ENCODE measurements at regions not wholly inside any gene's neighbourhood (a gene's known extent, or its start where the extent isn't known, plus 50 kb on each side); places are given as distances from the start of the nearest gene placed in this dataset.
"Not testable (repeated sequence)": the region's sequence is repeated elsewhere in the genome, so short reads cannot be mapped to it uniquely, and the experiment has no call there.

DNA sequence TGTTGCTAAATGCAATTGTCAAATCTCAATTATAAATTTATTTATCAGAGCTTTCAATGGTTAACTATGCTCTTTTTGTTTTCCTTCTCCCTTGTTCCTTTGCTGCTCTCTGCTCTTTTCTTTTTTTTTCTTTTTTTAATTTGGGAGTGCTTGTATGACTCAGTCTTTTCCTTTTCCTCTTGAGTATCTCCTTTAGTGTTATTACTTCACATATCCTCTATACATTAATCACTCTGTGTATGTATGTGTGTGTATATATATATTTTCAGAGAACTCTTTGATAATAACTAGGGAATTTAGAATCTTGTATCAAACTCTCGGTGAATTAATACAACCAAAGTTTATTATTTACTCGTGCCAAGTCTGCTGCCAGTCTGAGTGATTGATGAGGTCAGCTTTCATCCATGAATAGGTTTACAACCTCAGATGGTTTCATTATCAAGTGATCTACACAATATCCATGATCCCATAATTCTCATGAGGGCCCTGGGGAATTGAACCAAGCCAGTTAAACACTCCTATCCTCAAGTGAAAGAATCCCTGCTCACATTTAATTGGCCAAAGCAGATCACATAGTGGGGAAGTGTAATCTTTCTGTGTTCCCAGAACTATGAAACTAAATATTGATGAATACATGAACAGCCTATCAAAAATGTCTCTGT, 743.4 kb upstream of the CNTN5 start:
- DNase-seq, result no peak

DNA sequence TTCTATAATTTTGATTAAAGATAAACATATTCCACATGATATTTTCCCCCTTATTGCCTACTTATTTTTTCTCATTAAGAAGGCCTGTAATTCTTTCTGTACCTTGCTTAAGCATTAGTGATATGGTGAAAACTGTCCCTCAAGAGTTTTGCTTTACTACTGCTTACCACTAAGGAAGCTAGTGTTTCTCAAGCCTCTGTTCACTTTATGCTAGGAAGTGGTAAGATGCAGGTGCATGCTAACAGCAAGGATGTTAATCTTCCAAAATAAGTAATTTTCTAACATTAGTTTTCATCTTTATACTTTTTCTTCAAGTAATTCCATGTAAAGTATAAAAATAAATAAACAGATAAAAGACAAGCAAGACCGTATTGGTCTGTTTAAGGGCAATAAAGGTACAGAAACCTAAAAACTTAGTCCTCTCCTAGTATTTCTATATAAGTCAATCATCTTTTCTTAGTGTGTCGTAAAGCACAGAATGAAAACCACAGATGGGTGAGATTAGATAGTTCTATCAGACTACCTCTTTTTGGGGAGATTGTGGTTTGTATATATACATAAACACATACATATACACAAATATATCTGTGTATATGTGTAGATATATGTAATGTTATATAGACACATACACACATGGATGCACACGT, 731.0 kb upstream of the CNTN5 start:
- no peak for DNase-seq

DNA sequence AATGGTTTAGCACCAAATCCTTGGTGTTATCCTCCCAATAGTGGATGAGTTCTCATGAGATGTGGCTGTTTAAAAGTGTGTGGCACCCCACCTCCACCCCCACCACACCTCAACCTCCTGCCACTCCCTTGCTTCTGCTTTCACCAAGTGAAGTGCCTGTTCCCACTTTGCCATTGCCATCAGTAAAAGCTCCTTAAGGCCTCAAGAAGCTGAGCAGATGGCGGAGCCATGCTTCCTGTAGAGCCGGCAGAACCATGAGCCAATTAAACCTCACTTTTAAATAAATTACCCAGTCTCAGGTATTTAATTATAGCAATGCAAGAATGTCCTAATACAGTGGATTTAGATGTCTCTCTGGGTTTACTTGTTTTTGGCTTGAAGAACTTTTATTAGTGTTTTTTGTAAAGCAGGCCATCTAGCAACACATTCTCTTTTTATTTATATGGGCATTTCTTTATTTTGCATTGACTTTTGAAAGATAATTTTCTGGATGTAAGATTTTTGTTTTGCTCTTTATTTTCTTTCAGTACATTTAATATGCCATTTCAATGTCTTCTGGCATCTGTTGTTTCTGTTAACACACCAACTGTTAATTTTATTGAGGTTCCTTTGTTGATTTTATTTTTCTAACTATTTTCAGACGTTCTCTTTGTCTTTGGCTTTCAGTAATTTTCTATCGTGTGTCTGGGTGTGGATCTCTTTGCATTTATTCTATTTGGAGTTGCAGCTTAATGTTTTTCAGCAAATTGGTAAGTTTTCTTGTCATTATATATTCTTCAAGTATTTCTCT, 724.5 kb upstream of the CNTN5 start:
- DNase-seq, result no peak

DNA sequence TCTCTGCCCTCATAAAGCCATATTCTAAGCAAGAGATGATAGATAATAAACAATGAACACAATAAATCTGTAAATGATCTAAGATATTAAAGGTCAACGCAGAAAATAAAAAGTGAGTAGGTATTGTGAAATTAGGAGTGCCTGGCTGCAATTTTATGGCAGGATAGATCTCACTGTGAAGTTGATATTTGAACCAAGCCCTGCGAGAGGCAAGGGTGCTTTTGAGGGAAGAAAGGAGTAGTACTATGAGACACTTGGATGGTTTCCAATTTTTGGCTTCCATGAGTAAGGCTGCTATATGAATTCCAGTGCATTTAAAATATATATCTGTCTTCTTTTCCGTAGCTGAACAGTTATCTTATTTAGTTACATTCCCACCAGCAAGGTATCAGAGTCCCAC, 720.0 kb upstream of the CNTN5 start:
- DNase-seq, result no peak

DNA sequence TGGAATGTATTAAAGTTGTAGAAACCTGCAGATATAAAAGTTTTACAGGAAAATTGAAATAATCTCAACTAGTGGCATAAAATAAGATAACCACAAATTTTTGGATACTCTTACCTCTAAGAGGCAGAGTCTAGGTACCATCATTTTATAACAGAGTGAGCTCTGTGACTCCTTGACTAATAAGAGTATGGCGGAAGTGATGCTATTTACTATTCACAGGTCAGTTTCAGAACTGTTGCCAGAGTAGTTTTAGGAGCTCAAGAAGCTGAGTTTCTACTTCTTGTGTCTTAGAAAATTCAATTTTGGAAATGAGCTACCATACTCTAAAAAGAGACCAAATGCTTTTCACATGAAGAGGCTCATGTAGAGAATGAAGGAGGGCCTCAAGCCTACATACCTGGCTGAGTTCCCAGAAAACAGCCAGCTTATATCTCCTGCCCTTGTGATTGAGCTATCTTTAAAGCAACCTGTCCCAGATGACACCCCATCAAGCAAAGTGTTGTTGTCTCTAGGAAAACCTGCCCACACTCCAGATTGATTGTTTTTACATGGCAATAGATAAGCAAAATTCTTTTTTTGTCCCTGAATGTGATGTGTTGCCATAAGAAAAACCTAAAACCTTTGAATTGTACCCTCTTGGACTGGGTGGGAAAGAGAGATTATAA, 712.8 kb upstream of the CNTN5 start:
- DNase-seq, result no peak

DNA sequence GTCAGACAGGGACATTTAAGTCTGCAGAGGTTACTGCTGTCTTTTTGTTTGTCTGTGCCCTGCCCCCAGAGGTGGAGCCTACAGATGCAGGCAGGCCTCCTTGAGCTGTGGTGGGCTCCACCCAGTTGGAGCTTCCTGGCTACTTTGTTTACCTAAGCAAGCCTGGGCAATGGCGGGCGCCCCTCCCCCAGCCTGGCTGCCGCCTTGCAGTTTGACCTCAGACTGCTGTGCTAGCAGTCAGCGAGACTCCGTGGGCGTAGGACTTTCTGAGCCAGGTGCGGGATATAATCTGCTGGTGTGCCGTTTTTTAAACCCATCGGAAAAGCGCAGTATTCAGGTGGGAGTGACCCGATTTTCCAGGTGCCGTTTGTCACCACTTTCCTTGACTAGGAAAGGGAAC, 690.4 kb upstream of the CNTN5 start:
- DNase-seq, result not testable (repeated sequence)

DNA sequence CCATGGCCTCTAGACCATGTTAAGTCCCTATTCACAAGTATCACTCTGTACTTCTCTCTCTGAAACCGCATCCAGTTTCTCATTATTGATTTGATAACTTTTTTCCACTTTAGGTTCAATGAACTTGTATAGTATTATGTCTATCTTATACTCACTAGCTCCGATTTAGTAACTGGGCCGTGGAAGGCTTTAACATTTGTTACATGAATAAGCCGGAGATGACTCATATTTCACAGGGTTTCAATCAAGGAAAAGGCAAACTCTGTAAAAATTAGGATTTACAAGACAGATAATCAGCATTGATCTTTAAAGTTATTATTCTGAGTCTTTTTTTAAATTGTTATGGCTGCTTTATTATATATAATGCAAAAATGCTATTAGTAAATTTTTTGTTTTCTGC, 662.2 kb upstream of the CNTN5 start:
- no peak for DNase-seq

DNA sequence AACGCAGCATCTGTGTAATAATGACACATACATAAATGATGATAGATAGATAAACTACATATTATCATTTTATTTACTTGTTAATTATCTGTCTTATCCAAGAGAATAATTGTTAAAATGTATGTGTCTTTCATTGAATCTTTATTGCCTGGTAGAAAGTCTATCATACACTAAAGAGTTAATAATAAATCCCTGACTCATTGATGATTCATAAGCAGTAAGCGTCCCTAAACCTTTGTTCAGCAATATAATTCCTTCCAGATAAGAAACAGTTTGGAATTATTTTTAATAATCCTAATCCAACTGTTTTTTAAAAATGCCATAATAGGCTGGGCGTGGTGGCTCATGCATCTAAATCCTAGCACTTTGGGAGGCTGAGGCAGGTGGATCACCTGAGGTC, 655.6 kb upstream of the CNTN5 start:
- no peak for DNase-seq

DNA sequence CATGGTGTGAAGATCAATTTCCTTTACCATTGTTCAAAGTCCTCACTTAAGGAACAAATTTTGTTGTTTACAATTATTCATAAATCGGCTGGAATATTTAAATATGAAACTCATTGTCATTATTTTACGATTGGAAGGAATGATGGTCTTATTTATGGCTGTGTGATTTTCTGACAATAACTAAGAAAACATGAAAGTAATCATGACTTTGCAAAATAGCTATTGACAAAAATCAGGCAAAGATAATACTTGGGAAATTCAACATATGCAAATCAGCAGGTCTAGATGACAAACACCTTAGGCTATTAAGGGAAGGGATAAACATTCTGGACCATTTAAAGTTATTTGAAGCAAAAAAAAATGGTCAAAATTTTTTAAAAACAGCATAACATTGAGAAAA, 654.8 kb upstream of the CNTN5 start:
- DNase-seq, result no peak

DNA sequence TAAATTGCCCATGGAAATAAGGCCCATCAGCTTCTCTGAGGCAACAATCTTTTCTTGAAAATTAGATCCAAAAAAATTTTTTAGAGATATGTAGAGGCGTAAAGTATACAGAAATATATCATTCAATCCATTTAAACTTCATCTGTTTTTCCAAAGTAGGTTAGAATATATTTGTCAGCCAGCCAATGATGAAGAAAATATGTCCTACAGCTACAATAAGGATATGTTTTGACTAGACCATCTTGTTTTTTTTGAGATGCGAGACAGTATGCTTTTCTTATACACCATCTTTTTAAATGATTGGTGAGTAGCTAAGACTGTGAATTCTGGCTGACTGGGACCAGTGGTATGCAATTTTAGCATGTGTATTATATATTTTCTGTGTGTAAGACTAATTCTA, 630.4 kb upstream of the CNTN5 start:
- DNase-seq, result no peak

DNA sequence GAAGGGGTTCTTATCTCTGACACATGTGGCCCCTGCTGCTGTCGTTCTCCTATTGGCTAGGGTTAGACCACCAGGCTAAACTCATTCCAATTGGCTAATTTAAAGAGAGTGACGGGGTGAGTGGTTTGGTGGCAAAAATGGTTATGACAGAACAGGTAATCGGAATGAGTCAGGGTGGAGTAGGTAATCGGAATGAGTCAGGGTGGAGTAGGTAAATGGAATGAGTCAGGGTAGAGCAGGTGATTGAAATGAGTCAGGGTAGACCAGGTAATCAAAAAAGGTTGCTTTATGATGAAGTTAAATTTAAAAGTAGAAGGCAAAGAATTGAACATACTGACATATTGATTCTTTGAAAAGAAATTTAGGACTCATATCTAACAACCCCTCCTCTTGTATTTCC, 626.2 kb upstream of the CNTN5 start:
- not testable (repeated sequence) for DNase-seq

DNA sequence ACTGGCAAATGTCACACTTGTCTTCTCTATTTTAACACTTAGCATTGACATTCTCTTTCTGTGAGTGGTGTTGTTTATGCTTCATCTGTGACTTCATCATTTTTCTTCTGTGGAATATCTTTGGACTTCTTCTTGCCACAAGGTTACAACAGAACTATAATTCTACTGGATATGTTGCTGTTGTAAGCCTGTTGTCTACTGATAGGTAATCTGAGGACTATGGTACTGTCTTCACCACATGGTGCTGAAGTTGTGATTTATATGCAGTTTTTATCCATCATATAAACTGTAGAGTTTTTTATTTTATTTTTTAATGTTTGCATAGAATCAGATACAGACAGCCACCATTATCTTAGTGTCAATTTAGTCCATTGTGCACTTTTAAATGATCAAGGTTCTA, 622.2 kb upstream of the CNTN5 start:
- no peak for DNase-seq

DNA sequence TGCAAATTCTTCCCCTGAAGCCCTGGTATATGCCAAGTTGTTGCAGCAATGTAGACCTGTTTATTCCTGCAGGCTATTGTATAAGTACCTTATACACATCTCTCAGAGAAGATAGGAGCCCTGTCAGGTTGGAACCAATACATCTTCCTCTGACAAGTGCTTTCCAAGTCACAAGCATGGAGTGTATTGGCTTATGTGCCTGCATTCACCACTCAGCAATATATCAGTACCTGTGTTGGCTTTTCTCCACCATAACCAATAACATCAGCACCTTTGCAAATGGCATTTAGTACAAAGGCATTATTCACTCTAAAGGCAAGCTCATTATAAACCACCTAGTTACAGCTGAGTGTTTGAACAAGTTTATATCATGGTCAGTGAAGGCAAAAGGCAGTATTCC, 611.7 kb upstream of the CNTN5 start:
- no peak for DNase-seq

DNA sequence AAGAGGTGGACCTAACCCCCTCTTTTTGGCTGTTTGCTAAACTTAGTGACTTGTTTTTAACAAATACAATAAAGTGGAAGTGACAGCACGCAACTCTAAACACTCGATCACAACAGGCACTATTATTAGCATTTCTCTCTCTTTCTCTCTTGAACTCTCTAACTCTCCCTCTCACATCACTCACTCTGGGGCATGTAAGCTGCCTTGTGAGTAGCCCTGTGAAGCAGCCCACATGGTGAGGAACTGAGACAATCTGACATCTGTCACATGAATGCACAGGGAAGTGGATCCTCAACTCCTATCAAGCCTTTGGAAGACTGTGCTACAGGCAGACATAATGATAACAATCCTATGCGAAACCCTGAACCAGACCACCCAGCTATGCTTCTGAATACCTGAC, 609.0 kb upstream of the CNTN5 start:
- DNase-seq, result no peak

DNA sequence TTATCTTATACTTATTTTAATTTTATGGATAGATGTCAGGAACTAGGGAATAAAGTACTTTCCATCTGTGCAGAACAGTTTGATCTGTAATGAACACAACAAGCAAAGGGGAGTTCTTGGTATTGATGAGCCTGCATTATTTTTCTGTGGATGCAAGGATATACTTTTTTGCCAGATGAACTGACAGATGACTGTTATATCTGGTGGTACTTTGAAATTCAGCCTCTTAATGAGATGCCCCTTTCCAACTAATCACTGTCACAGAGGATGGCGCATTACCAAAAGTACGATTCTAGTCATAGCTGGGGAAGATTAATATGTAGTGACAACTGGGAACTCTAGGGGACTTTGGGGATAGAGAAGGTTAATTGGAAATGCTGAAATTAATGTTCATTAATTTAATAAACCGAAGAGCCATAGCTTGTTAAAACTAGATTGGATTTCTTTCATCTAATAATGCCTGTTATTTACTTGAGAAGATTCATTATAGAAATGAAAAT, 603.4 kb upstream of the CNTN5 start:
- DNase-seq, result no peak

DNA sequence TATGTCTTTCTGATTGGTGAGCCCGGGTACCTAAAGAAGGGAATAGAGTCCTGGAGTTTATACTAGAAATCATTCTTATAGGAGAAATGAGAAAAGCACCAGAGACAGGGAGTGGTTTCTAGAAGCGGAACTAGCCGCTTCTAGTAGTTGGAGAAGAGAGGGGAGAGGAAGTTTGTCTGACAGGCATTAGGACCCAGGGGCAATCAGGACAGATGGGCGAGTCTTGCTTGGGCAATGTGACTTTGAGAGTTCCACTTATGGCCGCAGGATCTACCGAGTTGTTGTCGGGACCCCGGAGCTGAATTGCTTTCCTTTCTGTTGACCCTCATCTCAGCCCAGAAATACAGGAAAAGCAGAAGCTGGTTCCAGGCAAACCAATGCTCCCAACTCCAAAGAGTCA, 596.8 kb upstream of the CNTN5 start:
- DNase-seq, result no peak

DNA sequence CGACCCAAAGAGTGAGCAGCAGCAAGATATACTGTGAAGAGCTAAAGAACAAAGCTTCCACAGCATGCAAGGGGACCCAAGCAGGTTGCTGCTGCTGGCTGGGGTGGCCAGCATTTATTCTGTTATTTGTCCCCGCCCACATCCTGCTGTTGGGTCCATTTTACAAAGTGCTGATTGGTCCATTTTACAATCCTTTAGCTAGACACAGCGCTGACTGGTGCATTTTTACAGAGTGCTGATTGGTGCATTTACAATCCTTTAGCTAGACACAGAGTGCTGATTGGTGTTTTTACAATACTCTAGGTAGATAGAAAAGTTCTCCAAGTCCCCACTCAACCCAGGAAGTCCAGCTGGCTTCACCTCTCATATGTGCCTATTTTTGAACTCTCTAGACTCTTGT, 596.0 kb upstream of the CNTN5 start:
- DNase-seq, result not testable (repeated sequence)

DNA sequence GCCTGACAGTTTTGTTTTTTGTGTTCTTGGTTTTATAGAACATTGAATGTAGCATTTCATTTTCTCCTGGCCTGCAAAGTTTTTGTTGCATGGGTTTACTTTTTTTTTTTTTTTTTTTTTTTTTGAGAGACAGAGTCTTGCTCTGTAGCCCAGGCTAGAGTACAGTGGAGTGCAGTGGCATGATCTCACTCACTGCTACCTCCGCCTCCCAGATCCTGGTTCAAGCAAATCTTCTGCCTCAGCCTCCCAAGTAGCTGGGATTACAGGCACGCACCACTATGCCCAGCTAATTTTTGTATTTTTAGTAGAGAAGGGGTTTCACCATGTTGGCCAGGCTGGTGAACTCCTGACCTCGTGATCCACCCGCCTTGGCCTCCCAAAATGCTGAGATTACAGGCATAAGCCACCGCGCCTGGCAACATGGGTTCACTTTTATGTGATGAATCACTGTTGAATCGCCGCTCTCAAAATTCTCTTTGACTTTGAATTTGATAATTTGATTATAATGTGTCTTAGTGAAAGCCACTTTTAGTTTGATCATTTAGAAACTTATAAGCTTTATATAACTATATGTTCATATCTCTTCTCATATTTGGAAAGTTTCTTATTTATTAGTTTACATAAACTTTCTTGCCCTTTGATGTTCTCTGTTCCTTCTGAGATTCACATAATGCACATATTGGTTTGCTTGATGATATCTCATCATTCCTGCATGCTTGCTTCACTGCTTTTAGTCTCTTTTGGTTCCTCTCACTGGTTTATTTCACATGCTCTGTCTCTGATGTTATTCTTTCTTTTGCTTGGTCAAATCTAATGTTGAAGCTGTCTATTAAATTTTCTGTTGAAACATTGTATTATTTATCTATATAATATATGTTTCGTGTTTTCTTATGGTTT, 589.0 kb upstream of the CNTN5 start:
- no peak for DNase-seq

DNA sequence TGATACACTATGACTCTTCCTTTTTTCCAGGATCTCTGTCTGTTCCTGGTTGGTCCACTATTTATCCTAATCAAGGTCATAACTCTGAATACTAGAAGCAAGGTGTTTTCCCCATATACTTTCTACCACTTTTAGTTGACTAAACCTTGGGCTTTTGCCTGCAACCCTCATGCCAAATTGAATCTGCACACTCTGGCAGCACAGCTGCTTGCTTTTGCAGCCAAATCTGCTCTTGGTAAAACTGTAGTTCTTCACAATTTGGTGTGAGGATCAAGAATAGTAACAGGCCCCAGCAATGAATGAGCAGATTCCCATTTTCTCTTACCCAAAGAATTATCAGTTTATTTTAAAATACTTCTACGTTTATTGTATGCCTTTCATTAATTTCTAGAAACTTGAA, 586.5 kb upstream of the CNTN5 start:
- DNase-seq, result no peak

DNA sequence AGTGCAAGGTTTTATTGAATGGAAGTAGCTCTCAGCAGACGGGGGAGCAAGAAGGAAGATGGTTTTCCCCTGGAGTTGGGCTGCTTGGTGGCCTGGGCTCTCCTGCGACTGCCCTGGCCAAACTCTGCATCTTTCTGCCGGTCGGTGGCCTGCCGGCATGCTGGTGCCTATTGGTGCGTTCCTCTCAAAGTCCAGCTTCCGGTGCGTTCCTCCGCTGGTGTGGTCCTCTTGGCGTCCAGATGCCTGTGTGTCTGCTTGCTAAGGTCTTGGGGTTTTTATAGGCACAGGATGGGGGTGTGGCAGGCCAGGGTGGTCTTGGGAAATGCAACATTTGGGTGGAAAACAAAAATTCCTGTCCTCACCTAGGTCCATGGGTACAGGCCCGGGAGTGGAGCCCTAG, 567.4 kb upstream of the CNTN5 start:
- no peak for DNase-seq

DNA sequence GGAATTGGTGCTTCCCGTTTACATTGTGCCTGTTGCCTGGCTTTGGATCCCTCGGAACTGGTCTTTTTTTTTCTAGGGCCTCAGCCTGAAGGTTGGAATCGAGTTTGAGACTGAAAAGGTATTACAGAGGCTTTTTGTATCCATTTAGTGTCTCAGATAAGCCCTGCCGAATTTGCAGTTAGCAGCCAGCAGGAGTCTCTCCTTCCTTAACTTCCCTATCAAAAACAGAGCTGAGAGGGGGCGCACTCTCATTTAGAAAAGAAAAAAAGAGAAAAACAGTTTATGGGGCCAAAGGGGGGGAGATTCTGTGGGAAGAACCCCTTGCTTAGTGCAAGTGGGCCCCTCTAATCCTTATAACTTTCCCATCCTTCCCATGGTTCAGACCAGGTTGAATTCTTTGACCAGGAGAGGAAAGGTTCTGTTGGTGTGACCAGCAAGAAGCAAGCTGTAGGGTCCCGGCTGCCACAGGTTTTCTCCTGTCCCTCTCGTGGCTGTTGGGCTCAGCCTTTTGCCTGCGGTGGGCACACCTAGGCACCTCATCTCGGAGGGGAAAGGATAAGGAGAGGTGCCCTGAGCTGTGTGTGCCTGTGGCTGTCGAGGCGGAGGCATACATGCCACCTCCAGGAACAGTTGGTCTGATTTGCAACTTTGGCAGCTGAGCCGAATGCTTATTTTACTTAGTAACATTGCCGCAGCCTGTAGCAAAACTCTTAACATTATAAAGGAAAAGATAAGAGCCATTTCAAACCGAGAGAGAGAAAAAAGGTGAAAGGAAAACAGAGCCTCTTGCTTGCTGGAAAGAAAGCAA, 565.0 kb upstream of the CNTN5 start:
- DNase-seq, result no peak

DNA sequence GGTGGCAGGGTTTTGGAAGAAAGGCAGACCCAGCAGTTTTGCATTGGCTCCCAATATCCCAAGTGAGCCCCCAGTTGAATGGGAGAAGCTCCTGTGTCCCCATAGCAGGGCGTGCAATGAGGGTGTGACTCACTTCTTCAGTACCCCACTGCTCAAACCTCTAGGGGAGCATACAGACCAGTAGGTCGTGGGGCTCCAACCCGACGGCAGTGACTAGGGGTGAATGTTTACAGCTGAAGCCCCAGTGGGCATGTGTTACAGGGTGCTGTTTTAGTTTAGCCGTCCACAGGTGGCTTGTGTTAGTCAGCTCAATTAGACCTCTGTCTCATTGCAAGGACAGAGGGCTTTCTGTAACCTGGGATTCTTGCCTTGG, 564.5 kb upstream of the CNTN5 start:
- no peak for DNase-seq
